Activated gamma-delta T cell treated with Interleukin-2 at 50 U/mL for 16 hours (primary cell): ENCODE measurements at regions not wholly inside any gene's neighbourhood (a gene's known extent, or its start where the extent isn't known, plus 50 kb on each side); places are given as distances from the start of the nearest gene placed in this dataset.

ENCODE experiments used
- DNase-seq: peaks from one replicate; pipeline ENCODE4 v3.0.0-alpha.2; 2020

DNA sequence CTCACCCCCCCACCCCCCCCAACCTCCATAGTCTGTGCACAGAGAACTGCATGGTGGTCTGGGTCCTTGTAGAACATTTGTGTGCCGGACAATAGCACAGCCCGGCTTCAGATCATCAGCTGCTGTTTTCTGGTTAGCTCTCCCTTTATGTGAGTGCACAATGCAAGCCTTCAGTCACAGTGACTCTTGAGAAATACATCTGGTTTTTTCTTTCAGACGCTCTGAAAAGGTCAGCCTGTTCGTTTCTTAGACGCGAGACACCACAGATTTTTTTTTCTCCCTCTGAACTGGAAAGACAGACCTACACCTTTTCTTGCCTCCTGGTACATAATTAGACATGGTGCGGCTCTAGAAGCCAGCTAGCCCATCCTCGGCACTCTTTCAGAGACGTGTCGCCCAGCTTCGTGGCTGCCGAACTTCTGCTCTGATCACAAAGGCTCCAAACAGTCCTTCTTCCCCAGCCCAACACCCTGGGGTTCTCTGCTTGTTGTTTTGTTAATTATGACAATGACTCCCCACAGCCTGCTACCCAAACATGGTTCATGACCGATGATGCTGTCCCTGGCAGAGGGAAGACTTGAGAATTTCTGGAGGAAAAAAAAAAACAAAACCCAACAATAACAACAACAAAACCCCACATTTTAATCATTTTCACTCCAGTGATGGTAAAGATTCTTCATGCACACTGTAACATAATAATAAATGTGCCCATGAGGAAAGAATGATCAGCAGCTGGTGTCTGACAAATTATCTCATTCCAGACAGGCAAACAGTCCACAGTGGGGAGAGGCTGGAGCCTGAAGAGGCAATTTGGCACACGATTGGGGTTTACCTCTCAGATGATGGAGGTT lies 241.4 kb upstream of the ZNF462 start:
- DNase-seq, result no peak

DNA sequence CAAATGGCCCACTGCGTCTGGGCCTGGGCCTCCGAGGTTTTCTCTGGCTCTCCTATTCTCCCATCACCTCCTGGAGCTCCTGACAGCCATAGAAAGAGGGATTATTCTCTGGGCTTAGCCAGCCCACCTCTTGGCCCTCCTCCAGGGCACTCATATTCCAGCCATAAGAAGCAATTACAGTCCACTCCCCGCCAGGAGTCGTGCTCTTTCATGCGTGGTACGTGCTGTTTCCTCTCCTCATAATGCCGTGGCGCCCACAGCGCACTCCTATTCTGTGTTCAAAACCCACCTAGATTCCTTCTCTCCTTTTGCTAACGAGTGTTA lies 240.8 kb upstream of the ZNF462 start:
- DNase-seq, result no peak

DNA sequence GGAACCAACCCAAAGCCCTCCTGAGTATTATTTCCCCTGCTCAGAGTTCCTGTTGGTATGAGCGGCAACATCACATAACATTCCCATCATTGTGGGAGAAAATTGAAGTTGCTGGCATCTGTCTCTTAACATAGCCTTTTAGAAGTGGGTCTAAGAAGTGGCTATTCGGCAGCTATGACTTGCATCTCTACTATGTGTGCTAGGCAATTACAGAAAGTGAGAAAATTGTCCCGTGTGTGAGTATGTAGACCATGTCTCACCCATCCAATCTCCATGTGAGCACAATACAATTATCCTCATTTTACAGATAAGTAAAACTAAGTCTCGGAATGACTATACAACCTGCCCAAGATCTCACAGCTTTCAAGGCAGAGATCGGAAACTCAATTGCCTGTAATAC lies 239.4 kb upstream of the ZNF462 start:
- DNase-seq, result no peak

GRCh38 chr9:106625259-106625789 lies 237.6 kb upstream of the ZNF462 start:
- no peak for DNase-seq

- DNase-seq, result no peak
These were observed 236.0 kb upstream of the ZNF462 start for GRCh38 chr9:106626936-106627335.

- DNase-seq, result no peak
These were observed 230.3 kb upstream of the ZNF462 start for GRCh38 chr9:106632621-106633020.

- no peak for DNase-seq
These were observed 228.8 kb upstream of the ZNF462 start for GRCh38 chr9:106634183-106634582.

DNA sequence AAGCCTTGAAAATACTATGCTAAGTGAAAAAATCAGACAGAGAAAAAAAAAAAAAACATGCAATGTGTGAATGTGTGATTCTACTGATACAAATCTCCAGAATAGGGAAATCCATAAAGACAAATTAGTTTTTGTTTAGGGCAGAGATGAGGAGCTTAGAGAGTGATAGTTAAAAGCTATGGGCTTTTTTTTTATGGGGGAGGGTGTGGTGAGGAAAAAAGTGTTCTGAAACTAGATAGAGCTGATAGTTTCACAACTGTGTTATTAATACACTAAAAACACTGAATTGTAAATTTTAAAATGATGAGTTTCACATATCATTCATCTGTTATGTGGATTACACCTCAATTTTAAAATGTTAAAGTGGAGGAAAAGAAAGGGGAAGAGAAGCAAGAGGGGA lies 228.3 kb upstream of the ZNF462 start:
- no peak for DNase-seq

DNA sequence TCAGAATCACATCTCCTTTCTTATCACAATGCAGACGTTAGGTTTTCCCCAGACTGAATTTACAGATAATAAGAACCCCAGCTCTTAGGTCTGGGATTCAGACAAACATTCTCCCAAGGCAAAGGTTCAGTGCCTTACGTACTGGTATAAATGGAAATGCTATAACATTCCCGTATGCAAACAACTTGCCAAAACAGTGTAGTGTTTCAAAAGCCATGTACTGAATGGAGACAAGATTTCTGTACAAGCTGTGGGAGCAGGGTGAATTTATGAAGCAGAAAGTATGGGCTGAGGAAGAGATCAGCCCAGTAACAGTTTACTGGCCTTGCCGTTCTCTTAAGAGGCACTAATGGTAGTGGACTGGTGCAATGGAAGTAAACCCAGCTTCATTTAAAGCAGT lies 225.5 kb upstream of the ZNF462 start:
- no peak for DNase-seq

- no peak for DNase-seq
These were observed 222.9 kb upstream of the ZNF462 start for GRCh38 chr9:106639873-106640568.

GRCh38 chr9:106643211-106643930 lies 219.6 kb upstream of the ZNF462 start:
- DNase-seq, result no peak

DNA sequence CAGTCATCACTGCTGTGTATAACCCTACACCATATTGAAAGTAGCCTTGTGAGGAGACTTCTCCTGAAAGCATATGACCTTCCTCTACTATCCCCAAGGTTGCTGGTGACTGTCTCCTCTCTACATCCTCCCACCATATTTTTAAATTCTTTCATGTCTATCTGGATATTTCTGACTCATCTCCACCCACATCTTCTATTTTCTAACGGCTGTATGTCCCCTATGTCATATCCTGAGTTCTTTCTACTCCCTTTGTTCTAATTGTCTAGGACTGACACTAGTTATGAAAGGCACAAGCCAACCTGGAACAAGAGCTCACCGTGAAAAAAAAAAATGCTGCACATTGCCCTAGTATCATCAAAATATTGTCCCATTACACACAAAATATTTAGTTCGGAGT lies 218.3 kb upstream of the ZNF462 start:
- no peak for DNase-seq

- no peak for DNase-seq
These were observed 214.2 kb upstream of the ZNF462 start for GRCh38 chr9:106648799-106649198.

- no peak for DNase-seq
These were observed 213.3 kb upstream of the ZNF462 start for GRCh38 chr9:106649664-106650063.

GRCh38 chr9:106653213-106653612 lies 209.8 kb upstream of the ZNF462 start:
- DNase-seq, result no peak

GRCh38 chr9:106655966-106656365 lies 207.0 kb upstream of the ZNF462 start:
- DNase-seq, result no peak

DNA sequence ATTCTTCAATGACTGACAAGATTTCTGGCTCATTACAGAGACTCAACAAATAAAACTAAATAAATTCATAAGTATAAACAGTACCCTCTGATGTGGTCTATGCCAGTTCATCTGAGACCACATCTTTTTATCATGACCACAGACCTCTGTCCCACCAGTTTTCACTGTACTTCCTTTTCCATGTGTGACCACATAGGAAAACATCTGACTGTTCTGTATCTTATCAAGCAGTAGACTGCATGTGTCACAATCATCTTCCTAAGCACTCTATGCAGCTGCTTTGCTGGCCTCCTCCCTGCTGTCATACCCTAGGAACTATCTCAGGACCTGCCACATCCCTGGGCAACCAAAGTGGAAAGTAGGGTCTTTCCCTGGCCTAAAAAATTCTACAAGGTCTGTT lies 205.0 kb upstream of the ZNF462 start:
- DNase-seq, result no peak

DNA sequence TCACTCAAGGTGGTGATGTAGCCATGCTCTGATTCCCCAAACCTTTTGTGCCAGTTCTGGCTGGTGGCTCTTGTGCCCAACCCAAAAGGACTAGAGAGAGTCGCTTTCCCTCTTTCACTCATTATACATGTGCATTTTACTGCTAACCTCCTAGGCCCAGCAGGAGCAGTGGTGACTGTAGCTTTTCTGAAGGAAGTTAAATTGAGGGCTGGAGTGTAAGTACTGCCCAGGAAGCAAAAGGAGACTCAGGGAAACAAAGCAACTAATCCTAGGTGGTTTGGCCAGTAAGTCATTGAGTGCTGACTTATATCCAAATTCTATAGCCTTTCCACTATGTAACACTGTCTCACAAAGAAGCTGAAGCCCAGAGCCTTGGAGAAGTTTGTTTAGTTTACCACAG lies 194.4 kb upstream of the ZNF462 start:
- DNase-seq, result no peak

DNA sequence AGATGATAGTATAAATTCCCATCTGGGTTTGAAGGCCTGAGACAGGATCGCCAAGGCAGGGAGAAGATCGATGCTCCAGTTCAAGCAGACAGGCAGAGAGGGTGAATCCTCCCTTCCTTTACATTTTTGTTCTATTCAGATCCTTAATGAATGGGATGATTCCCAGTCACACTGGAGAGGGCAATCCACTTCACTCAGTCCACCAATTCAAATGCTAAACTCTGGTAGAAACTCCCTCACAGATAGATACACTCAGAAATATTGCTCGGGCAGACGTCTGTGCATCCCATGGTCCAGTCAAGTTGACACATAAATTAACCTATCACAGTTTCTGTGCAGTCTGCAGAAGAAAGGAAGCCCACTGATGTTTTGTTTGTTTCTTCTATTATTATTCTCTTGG lies 193.1 kb upstream of the ZNF462 start:
- no peak for DNase-seq

DNA sequence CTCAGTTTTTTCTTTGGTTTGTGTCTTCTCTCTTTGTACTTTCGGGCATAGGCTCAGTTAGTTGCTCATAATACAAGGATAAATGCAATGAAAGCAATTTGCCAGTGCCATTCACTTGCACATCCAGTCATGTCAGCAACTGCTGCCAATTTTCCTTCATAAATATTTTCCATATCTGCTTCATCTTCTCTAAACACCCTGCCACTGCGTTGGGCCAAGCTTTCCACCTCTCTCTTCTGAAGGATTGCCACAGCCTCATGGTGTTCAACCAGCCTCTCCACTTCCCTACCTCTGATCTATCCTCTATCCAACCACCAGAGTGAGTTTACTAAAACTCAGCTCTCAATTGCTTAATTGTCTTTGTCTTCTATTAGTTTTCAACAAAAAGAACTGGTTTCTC lies 192.5 kb upstream of the ZNF462 start:
- no peak for DNase-seq

GRCh38 chr9:106675780-106676179 lies 187.2 kb upstream of the ZNF462 start:
- no peak for DNase-seq

DNA sequence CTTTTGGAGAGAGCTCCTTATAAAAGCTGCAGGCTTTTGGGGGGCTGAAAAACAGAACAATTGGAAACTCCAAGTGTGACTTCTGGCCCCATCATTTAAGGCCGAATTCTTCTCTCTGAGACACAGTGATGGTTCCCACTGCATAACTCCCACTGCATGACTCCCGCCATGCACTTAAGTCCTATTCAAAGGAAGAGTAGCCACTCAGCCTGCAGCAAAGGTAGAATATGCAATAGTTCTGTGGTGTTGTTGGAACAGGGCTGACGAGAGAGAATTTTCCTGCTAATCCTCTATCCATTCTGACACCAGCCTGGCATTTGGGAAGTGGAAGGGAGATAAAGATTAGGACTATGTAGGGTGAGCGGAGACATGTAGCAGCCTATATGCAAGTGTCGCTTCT lies 185.6 kb upstream of the ZNF462 start:
- DNase-seq, result no peak

DNA sequence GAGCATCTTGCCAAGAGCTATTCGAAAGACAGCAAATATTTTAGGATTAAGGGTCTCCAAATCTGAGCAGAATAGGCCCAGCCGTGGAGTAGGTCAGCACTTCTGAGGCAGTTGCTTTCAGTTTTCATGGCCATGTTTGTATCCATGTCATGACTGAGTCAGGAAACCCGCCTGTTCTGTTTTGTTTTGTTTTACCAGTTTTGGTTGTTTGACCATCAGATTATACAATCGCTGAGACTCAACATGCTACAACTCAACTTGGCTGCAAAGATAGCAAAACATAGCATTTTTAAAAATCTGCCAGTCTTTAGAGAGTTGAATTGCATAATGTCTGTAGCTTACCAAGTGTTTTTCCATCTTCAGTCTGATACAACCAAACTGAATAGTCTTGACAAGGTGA lies 185.1 kb upstream of the ZNF462 start:
- DNase-seq, result no peak

GRCh38 chr9:106678273-106678672 lies 184.7 kb upstream of the ZNF462 start:
- DNase-seq, result no peak
